ENCODE measurements at regions not wholly inside any gene's neighbourhood (a gene's known extent, or its start where the extent isn't known, plus 50 kb on each side); places are given as distances from the start of the nearest gene placed in this dataset.

DNA sequence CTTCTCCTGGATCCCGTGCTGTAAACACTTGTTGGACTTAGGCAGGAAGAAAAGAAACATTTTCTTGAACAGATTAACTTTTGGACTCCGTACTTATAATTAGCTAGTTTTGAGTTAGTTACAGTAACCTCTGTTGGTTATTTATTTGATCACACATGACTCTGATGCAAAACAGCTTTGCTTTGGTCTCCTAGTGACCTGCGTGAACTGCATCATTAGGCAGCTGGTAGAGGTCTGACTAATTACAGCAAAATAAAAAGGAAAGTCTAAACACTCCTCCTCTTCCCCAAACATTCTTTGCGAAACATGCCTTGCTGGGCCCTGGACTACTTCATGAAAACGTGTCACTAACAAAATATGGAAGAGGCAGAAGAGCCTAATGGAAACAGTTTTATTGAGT lies 61.1 kb upstream of the ZFP64 start:
- no peak for DNase-seq (ENCODE audit: low read depth)
- TF ChIP-seq, protein P1, sequence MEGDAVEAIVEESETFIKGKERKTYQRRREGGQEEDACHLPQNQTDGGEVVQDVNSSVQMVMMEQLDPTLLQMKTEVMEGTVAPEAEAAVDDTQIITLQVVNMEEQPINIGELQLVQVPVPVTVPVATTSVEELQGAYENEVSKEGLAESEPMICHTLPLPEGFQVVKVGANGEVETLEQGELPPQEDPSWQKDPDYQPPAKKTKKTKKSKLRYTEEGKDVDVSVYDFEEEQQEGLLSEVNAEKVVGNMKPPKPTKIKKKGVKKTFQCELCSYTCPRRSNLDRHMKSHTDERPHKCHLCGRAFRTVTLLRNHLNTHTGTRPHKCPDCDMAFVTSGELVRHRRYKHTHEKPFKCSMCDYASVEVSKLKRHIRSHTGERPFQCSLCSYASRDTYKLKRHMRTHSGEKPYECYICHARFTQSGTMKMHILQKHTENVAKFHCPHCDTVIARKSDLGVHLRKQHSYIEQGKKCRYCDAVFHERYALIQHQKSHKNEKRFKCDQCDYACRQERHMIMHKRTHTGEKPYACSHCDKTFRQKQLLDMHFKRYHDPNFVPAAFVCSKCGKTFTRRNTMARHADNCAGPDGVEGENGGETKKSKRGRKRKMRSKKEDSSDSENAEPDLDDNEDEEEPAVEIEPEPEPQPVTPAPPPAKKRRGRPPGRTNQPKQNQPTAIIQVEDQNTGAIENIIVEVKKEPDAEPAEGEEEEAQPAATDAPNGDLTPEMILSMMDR (IDR thresholded peaks at IDR 0.05; ENCODE audit: insufficient read depth, low read depth, low read length, missing control alignments) = no peak
- H3K4me3 ChIP-seq (ENCODE audit: low read length) = no peak overlapping the region

DNA sequence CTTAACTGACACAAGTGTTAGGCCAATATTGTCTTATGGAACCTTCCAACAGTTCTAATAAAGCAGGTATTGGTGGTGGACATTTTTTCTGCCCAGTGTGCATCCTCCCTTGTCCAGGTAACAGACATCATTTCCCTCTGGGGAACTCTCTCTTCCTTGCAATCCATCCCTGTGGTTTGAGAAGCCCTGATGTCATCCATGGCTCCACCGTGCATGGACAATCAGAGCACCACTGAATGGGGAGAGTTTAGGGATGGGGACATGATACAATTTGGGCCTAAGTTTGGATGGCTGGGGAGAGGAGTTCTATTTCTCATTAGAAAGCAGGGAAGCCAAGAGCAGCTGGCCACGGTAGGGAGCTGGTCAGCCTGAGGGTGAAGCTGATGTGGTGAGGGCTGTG lies 60.2 kb upstream of the ZFP64 start:
- H3K4me3 ChIP-seq (ENCODE audit: low read length) = no peak overlapping the region
- TF ChIP-seq, protein P1 (IDR thresholded peaks at IDR 0.05; ENCODE audit: insufficient read depth, low read depth, low read length, missing control alignments) = no peak
- DNase-seq (ENCODE audit: low read depth) = no peak

DNA sequence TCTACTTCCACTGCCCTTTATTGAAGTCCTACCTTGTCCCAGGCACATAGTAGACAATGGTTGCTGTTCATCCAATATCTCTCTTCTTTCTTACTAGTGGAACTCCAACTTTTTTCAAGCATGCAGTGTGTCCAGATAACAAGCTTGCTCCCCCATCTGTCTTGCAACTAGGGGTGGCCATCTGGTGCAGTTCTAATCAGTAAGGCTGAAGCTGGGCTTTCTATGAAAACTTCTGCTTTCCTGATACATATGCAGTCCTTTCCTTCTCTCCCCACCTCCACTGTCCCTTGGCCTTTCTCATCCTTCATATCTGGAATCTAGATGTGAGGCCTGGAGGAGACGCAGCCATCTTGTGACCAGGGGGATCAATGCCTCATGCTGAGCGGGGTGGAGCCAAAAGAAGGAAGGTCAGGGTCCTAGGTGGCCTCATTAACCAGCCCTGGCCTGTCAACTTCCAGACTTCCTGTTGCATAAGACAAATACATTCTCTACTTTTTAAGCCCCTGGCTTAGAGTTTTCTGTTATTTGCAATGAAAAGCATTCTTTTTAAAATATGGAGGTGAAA lies 59.6 kb upstream of the ZFP64 start:
- DNase-seq (ENCODE audit: low read depth) = no peak
- no peak overlapping the region for H3K4me3 ChIP-seq (ENCODE audit: low read length)
- TF ChIP-seq, protein P1 (IDR thresholded peaks at IDR 0.05; ENCODE audit: insufficient read depth, low read depth, low read length, missing control alignments) = no peak

DNA sequence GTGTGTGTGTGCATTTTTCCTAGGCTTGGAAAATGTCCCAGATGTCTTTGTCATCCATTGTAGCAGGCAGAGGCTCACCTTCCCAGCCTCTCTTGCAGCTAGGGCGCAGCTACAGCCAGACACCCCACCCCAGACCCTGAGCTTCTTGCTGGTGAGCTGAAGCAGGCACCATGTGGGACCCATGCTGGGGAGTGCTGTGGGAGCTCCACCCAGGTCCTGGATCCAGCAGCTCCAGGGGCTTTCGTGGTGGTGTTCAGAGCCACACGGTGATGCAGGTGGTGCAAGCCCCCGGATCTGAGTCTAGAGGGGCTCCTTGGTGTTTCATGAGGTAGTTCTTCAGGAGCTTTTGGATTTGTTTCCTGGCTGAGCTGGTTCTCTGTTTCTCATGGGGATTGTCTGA lies 56.0 kb upstream of the ZFP64 start:
- no peak for DNase-seq (ENCODE audit: low read depth)
- no peak overlapping the region for H3K4me3 ChIP-seq (ENCODE audit: low read length)
- TF ChIP-seq, protein P1 (IDR thresholded peaks at IDR 0.05; ENCODE audit: insufficient read depth, low read depth, low read length, missing control alignments) = no peak

DNA sequence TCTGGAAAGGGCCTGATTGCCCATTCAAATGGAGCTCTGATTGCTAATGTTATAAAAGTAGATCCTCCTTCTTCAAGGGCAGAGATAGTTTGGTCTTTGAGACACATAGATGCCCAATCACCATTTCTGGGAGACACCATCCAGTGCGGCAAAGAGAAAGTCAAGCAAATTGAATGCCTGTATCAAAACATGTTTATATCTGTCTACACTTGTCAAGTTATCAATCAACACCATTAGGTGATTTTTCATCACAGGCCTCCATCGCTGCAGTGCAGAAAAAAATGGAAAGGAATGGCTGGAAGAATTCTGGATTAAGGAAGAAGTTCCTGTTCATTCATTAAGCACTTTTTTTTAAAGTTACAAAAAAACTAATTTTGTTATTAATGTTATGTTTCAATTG lies 54.8 kb upstream of the ZFP64 start:
- H3K4me3 ChIP-seq (ENCODE audit: low read length) = no peak overlapping the region
- TF ChIP-seq, protein P1 (IDR thresholded peaks at IDR 0.05; ENCODE audit: insufficient read depth, low read depth, low read length, missing control alignments) = no peak
- DNase-seq (ENCODE audit: low read depth) = no peak

DNA sequence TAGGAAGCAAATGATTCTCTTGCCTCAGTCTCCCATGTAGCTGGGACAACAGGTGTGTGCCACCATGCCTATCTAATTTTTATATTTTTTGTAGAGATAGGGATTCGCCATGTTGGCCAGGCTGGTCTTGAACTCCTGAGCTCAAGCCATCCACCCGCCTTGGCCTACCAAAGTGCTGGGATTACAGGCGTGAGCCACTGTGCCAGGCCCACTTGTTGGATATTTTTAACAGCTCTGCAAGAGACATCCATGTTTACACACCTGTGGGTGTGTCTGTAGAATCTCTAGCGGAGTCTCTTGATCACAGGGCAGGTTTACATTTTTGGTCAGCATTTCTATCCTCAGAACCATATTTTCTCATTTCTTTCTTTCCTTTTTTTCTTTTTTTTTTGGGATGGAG lies 53.1 kb upstream of the ZFP64 start:
- TF ChIP-seq, protein P1 (IDR thresholded peaks at IDR 0.05; ENCODE audit: insufficient read depth, low read depth, low read length, missing control alignments) = no peak
- no peak for DNase-seq (ENCODE audit: low read depth)
- no peak overlapping the region for H3K4me3 ChIP-seq (ENCODE audit: low read length)

All from epithelial cell of esophagus (primary cell).